Vagina (tissue), 2 donors: ENCODE measurements at regions not wholly inside any gene's neighbourhood (a gene's known extent, or its start where the extent isn't known, plus 50 kb on each side); places are given as distances from the start of the nearest gene placed in this dataset.

ENCODE experiments used
- DNase-seq, 2 donors: peaks; one replicate each; pipeline ENCODE4 v3.0.0-alpha.2; 2017; ENCODE audit errors: extremely low spot score in 2 of 2
- H3K27ac ChIP-seq: fragments of 200-600 bp; sonication (generic); one replicate; pipeline ENCODE4 v1.5.1; 2019
- H3K27me3 ChIP-seq: fragments of 200-600 bp; sonication (generic); one replicate; pipeline ENCODE4 v1.5.1; 2019
- H3K36me3 ChIP-seq, 2 donors: fragments of 200-600 bp; sonication (generic); one replicate each; pipeline ENCODE4 v1.5.1; 2017 to 2019
- H3K4me1 ChIP-seq: fragments of 200-600 bp; sonication (generic); one replicate; pipeline ENCODE4 v1.5.1; 2019
- H3K4me3 ChIP-seq, 2 donors: fragments of 200-600 bp; sonication (generic); 1 replicate in 1 of 2; 2 replicates in 1 of 2; pipeline ENCODE4 v1.5.1; 2016 to 2019
- H3K9me3 ChIP-seq: fragments of 200-600 bp; sonication (generic); one replicate; pipeline ENCODE4 v1.5.1; 2019
- CTCF ChIP-seq, 3 experiments: fragments of 450-650 bp in 2 of 3; fragments of 200-600 bp in 1 of 3; sonication (generic) in 1 of 3; IDR thresholded peaks; one replicate each; pipeline ENCODE4 v1.5.1; 2017 to 2019; ENCODE audit warnings: antibody characterized with exemption in 3 of 3, mild to moderate bottlenecking in 2 of 3, moderate library complexity in 2 of 3
- POLR2A ChIP-seq, 2 donors: fragments of 450-650 bp; IDR thresholded peaks; one replicate each; pipeline ENCODE4 v1.6.1; 2017; ENCODE audit warnings: antibody characterized with exemption in 2 of 2, mild to moderate bottlenecking in 2 of 2, moderate library complexity in 2 of 2
- POLR2AphosphoS5 ChIP-seq, 2 donors: sonication (generic); formaldehyde crosslinking; IDR thresholded peaks; one replicate each; pipeline ENCODE4 v1.9.0; 2017; ENCODE audit warnings: antibody characterized with exemption in 2 of 2, mild to moderate bottlenecking in 2 of 2, low read depth in 1 of 2; ENCODE audit not compliant: insufficient read depth in 1 of 2
- intact Hi-C: fragments of 100-400 bp; cut with DNase I; formaldehyde crosslinking; loops from one replicate; pipeline ENCODE4 v1.15.1; 2023

- intact Hi-C loops, result no loop called here
- Histone ChIP-seq H3K27ac (no peak overlapping the region), H3K36me3 (no peaks in the 10 kb centered on the region), H3K4me1 (no peaks in the 10 kb centered on the region), H3K27me3 (no peaks in the 10 kb centered on the region), H3K9me3 (no peaks in the 10 kb centered on the region), H3K4me3 (no peak overlapping the region)
- DNase-seq, result no peak
- no peak for TF ChIP-seq POLR2A (IDR thresholded peaks at IDR 0.05)
- TF ChIP-seq POLR2AphosphoS5 (IDR thresholded peaks at IDR 0.05; ENCODE audit: insufficient read depth in 1 of 2, low read depth in 1 of 2), result no peak
- TF ChIP-seq CTCF (IDR thresholded peaks at IDR 0.05), result no peak
Measured at GRCh38 chr3:94179059-94179458, 116.2 kb downstream of the NSUN3 start.

GRCh38 chr3:94183551-94183950, 120.7 kb downstream of the NSUN3 start:
- H3K36me3 ChIP-seq, result no peaks in the 10 kb centered on the region
- no peak for DNase-seq
- H3K27me3 ChIP-seq, result no peaks in the 10 kb centered on the region
- H3K4me1 ChIP-seq, result no peaks in the 10 kb centered on the region
- H3K27ac ChIP-seq, result no peak overlapping the region
- no peaks in the 10 kb centered on the region for H3K9me3 ChIP-seq
- no peak overlapping the region for H3K4me3 ChIP-seq
- TF ChIP-seq POLR2A (IDR thresholded peaks at IDR 0.05) (no peak), CTCF (IDR thresholded peaks at IDR 0.05) (no peak), POLR2AphosphoS5 (IDR thresholded peaks at IDR 0.05; ENCODE audit: insufficient read depth in 1 of 2, low read depth in 1 of 2) (no peak)
- intact Hi-C loops, result no loop called here

- DNase-seq, result no peak
- Histone ChIP-seq H3K4me3 (no peak overlapping the region), H3K27ac (no peak overlapping the region), H3K27me3 (no peaks in the 10 kb centered on the region), H3K36me3 (no peaks in the 10 kb centered on the region), H3K4me1 (no peaks in the 10 kb centered on the region), H3K9me3 (no peaks in the 10 kb centered on the region)
- intact Hi-C loops, result no loop called here
- no peak for TF ChIP-seq CTCF (IDR thresholded peaks at IDR 0.05)
- TF ChIP-seq POLR2A (IDR thresholded peaks at IDR 0.05), result no peak
- no peak for TF ChIP-seq POLR2AphosphoS5 (IDR thresholded peaks at IDR 0.05; ENCODE audit: insufficient read depth in 1 of 2, low read depth in 1 of 2)
Measured at GRCh38 chr3:94184781-94185180, 121.9 kb downstream of the NSUN3 start.

GRCh38 chr3:94185753-94186152, 122.9 kb downstream of the NSUN3 start:
- Histone ChIP-seq H3K4me3 (no peak overlapping the region), H3K9me3 (no peaks in the 10 kb centered on the region), H3K4me1 (no peaks in the 10 kb centered on the region), H3K27me3 (no peaks in the 10 kb centered on the region), H3K36me3 (no peaks in the 10 kb centered on the region), H3K27ac (no peak overlapping the region)
- no peak for TF ChIP-seq CTCF (IDR thresholded peaks at IDR 0.05)
- TF ChIP-seq POLR2A (IDR thresholded peaks at IDR 0.05), result no peak
- DNase-seq, result no peak
- intact Hi-C loops, result no loop called here

- Histone ChIP-seq H3K9me3 (no peaks in the 10 kb centered on the region), H3K27me3 (no peaks in the 10 kb centered on the region), H3K36me3 (no peaks in the 10 kb centered on the region), H3K4me1 (no peaks in the 10 kb centered on the region), H3K27ac (no peak overlapping the region), H3K4me3 (no peak overlapping the region)
- intact Hi-C loops, result no loop called here
- no peak for DNase-seq
- TF ChIP-seq POLR2AphosphoS5 (IDR thresholded peaks at IDR 0.05; ENCODE audit: insufficient read depth in 1 of 2, low read depth in 1 of 2) (no peak), CTCF (IDR thresholded peaks at IDR 0.05) (no peak), POLR2A (IDR thresholded peaks at IDR 0.05) (no peak)
Measured at GRCh38 chr3:94187697-94188096, 124.8 kb downstream of the NSUN3 start.
